ENCODE measurements at regions not wholly inside any gene's neighbourhood (a gene's known extent, or its start where the extent isn't known, plus 50 kb on each side); places are given as distances from the start of the nearest gene placed in this dataset.

DNA sequence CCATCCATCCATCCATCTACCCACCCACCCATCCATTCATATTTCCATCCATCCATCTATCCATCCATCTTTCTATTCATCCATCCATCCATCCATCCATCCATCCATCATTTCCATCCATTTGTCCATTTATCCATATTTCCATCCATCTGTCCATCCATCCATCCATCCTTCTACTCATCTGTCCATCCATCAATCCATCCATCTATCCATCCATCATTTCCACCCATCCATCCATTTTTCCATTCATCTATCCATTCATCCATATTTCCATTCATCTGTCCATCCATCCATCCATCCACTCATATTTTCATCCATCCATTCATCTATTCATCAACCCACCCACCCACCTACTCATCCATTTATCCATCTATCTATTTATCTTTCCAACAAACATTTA lies 229.6 kb downstream of the TEX29 start:
- no peak overlapping the region for H3K27ac ChIP-seq
- no peak for DNase-seq (ENCODE audit: low read depth, low spot score)

GRCh38 chr13:111551204-111551820 lies 230.9 kb downstream of the TEX29 start:
- no peak overlapping the region for H3K27ac ChIP-seq

DNA sequence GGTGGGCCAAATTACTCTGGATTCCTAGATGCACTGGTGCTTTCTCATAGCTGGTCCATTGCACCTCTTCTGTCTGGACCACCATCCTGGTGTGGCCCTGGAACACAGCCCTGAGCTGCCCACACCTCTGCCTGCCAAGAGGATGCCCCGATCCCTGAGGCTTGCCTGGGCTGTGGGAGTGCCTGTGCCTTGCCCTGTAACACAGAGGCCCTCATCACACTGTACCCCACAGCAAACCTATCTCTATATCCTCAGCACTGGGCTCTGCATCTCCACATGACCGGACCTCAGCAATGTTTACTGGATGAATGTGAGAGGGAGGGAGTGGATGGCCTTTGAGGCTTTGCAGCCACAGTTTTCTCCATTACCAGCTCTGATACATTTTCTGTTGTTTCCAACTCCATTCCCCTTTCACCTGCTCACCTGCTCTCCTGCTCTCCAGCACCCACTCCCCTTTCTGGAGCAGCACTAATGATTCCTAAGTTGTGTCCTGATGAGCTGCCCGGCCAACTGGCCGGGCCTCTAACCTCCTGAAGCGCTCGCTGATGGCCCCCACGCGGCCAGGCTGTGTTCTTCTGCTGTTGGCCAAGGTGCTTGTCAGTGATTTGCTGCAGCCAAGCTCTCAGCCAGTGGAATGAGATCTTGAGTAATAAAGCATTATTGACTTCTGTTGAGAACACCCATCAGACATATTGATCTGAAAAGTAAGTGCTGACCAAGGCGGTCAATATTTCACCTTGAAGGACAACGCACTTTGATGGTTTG lies 232.6 kb downstream of the TEX29 start:
- DNase-seq (ENCODE audit: low read depth, low spot score): no peak
- H3K27ac ChIP-seq: no peak overlapping the region

More at GRCh38 chr13:111551204-111551820, 230.9 kb downstream of the TEX29 start:
- no peak for DNase-seq (ENCODE audit: low read depth, low spot score)

DNA sequence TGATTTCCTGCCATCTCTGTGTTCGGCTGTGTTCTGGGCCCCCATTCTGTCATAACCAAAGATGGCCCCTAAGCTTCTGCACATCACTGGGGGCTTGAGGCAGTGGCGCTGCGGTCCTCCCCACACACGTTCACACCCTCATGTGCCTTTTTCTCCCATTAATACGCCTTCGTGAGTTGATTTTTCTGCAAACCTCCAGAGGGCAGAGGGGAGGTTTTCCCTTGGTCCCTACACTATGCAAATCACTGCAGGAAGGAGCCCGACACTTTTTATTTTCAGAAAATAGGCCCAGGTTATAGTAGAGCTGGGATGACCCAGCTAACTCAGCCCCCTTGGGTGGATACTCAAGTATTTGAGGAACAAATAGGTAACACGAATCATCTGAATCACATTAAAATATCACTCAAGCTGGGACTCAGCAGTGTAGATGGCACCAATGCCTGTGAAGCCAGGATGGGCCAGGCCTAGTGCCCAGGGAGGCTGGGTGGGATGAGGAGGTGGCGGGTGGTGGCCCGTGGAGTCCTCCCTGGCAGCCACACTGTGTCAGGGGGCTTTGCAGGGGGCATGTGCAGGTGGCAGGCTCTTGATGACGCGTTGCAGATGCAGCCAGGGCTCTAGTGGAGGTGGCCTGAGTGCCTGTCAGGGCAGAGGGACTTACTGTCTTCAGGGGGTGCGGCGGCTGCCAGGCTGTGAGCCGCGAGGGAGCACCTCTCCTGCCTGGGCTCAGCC lies 234.3 kb downstream of the TEX29 start:
- DNase-seq (ENCODE audit: low read depth, low spot score): no peak
- H3K27ac ChIP-seq: no peak overlapping the region

- H3K27ac ChIP-seq: no peak overlapping the region
- DNase-seq (ENCODE audit: low read depth, low spot score): no peak
Observed at GRCh38 chr13:111555268-111555808, 234.9 kb downstream of the TEX29 start.

- no peak overlapping the region for H3K27ac ChIP-seq
- no peak for DNase-seq (ENCODE audit: low read depth, low spot score)
Observed at GRCh38 chr13:111555903-111556302, 235.5 kb downstream of the TEX29 start.

- DNase-seq (ENCODE audit: low read depth, low spot score): no peak
- H3K27ac ChIP-seq: no peak overlapping the region
Observed at GRCh38 chr13:111556496-111556895, 236.1 kb downstream of the TEX29 start.

DNA sequence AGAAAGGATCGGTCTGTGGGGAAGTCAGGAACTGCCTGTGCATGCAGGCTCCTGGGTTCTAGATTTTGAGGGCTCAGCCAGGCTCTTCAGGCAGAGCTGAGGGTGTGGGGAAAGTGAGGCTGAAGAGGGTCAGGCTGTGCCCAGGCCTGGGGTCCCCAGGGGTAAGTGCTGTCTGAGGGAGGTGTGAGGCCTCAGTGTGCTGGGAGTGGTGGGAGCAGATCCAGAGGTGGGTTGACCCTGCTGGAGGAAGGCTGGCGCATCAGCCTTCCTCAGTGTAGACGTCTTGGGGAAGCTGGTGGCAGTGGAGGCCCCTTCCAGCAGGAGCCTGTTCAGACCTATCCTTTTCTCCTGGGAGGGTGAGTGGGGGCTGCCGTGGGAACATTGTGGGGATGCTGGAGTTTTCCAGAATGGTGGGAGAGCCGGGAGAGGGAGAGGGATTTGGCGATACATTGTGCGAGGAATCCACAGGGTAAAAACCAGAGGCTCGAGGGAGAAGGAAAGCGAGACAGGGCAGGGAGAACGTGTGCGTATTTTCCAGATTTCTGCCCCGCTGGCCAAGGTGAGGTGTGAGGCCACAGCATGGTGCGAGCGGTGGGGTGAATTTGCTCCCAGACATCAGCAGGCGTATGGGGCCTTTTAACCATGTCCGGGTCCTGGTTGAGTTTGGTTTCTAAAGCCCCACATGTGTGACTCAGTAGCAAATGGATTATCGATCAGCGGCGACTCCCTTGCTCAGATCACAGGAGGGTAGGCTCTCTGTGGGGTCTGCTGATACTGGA lies 237.7 kb downstream of the TEX29 start:
- DNase-seq (ENCODE audit: low read depth, low spot score): no peak
- no peak overlapping the region for H3K27ac ChIP-seq

DNA sequence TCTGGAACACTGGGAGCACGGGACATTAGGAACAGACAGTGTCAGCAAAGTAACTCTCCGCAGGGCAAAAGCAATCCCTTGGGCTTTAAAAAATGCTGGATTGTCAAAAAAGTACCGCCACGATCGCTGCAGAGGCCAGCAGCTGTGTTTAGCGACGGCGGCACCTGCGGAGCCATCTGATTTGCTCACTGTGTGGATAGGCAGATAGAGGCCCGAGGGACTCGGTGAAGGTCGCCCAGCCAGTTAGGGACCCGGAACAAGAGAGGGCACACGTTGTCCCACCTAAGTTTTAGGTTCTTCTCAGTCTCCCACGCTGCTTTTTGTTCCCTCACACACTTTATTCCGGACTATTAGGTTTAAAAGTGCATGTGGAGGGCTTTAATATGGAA lies 238.3 kb downstream of the TEX29 start:
- H3K27ac ChIP-seq: no peak overlapping the region
- DNase-seq (ENCODE audit: low read depth, low spot score): no peak

DNA sequence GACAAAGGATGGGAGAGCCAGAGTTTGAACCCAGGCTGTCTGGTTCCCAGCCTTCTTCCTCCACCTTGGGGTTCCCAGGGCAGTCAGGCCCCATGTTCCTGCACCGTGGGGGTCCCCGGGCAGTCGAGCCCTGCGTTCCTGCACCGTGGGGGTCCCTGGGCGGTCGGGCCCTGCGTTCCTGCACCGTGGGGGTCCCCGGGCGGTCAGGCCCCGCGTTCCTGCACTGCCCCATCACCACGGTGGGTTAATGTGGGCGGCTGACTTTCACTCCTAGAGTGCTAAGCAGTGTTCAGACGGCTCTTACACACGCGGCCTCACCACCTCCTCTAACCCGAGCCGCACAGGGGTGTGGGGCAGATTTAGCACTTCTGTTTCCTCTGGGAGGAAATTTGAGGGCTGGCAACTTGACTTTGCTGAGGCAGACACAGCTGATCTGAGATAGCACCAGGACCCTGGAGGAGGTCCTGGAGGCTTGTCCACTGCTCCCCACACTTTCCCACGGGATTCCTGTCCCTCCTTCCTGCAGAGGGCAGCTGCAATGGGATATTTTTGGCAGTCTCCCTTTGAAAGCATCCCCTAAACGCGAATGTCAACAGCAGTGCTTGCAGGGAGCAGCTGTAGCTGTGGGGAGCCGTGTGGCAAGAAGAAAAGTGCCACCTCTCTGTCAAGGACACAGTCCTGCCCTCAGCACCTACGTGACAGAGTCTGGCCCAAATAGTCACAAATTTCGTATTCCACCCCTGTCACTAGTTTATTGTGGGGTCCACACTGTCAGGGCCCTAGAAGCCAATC lies 239.4 kb downstream of the TEX29 start:
- no peak for DNase-seq (ENCODE audit: low read depth, low spot score)
- H3K27ac ChIP-seq: no peak overlapping the region

DNA sequence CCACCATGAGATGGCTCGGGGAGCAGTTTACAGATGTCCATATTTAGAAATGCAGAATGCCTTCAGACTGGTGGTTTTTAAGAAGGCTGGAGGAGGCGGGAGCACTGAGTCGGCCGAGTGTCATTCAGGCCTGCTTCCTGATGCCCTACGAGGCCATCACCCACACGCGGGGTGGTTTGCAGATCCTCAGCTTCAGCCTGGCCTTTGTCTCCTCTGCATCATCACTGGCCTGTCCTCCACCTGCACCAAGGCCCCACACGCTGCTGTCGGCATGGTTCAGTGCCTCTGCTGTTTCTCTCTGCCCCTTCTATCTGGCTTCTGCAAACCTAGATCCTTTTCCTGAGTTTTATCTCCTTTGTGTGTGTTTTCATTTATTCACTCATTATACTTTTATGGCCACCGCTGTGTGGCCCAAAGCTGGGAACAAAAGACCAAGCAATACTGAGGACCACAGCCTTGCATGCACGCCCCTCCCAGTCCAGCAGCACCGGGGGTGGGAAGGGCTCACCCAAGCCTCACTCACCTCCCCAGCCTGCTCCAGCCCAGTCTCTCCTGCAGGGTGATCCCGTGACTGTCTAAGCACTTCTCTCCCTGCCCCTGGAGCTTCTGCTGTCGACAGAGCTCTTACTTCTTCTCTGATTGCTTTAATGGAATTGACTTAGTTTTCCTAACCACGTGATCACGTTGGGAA lies 240.8 kb downstream of the TEX29 start:
- DNase-seq (ENCODE audit: low read depth, low spot score): no peak

DNA sequence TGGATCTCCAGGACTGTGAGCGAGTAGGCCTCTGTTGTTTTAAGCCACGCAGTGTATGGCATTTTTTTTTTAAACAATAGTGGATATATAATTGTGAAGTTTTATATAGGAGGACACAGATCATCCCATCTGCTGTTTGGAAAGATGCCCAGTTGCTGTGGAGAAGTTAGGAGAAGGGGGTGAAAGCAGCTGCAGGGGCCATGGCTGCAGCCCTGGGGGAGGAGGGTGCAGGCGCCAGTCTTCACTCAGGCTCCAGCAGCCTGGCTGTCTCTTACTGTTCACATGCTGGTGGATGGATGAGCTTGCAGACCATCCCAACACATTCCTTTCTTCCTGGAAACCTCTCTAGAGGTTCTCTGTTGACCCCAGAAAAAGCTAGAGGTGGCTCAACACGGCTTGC lies 242.3 kb downstream of the TEX29 start:
- DNase-seq (ENCODE audit: low read depth, low spot score): no peak
- H3K27ac ChIP-seq: no peak overlapping the region

More for the DNA sequence above, 240.8 kb downstream of the TEX29 start:
- H3K27ac ChIP-seq: no peak overlapping the region

GRCh38 chr13:111564606-111565005 lies 244.2 kb downstream of the TEX29 start:
- no peak for DNase-seq (ENCODE audit: low read depth, low spot score)

DNA sequence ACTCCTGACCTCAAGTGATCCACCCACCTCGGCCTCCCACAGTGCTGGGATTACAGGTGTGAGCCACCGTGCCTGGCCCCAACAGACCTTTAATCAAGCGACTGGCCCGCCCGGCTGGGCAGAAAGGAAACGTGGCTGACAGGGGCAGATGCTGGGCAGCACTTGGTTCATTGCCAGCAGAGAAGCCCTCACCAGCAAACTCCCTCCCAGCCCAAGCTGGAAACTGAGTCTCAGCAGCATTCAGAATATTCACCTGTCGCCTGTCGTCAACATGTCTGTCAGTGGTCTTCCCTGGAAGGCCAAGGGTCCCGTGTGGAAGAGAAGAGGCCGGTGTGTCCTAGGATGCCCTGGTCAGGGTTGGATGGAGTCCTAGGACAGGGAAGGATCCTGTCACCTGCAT lies 245.0 kb downstream of the TEX29 start:
- DNase-seq (ENCODE audit: low read depth, low spot score): no peak
- H3K27ac ChIP-seq: no peak overlapping the region

More at GRCh38 chr13:111564606-111565005, 244.2 kb downstream of the TEX29 start:
- H3K27ac ChIP-seq: no peak overlapping the region

DNA sequence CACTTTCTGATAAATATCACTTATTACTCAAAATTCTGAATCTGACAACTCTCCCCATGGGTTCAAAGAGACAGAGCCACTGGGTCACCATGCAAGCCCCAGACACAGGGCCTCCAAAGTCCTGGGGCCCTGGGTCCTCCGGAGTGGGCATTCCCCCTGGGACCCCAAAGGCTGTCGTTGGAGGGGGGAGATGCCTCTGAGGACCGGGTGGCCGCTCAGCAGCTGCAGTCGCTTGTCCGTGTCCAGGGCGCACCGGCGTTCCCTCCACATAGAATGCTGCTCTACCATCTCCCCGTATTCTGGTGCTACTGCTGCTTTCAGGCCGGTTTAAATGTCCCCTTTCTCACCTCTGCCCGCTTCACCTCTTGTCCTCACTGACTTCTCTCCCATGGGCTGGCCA lies 246.1 kb downstream of the TEX29 start:
- DNase-seq (ENCODE audit: low read depth, low spot score): no peak
- no peak overlapping the region for H3K27ac ChIP-seq

- no peak for DNase-seq (ENCODE audit: low read depth, low spot score)
- no peak overlapping the region for H3K27ac ChIP-seq
Observed at GRCh38 chr13:111567637-111568036, 247.2 kb downstream of the TEX29 start.

GRCh38 chr13:111568290-111568689 lies 247.8 kb downstream of the TEX29 start:
- DNase-seq (ENCODE audit: low read depth, low spot score): no peak
- H3K27ac ChIP-seq: no peak overlapping the region

- H3K27ac ChIP-seq: no peak overlapping the region
- no peak for DNase-seq (ENCODE audit: low read depth, low spot score)
Observed at GRCh38 chr13:111570911-111571310, 250.5 kb downstream of the TEX29 start.
